ENCODE measurements at regions not wholly inside any gene's neighbourhood (a gene's known extent, or its start where the extent isn't known, plus 50 kb on each side); places are given as distances from the start of the nearest gene placed in this dataset.

DNA sequence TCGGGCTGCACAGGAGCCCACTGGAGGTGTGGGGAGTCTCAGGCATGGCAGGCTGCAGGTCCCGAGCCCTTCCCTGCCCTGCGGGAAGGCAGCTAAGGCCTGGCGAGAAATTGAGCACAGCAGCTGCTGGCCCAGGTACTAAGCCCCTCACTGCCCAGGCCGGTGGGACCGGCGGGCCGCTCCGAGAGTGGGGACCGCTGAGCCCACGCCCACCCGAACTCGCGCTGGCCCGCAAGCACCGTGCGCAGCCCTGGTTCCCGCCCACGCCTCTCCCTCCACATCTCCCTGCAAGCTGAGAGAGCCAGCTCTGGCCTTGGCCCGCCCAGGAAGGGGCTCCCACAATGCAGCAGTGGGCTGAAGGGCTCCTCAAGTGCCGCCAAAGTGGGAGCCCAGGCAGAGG is 82.0 kb upstream of the NEIL3 start:
- Mint-ChIP-seq H3K4me1 (ENCODE audit: low read depth) (peaks cover 8% of the 10 kb centered on the region), H3K4me3 (no peak overlapping the region), H3K36me3 (ENCODE audit: low read depth) (no peaks in the 10 kb centered on the region), H3K9me3 (no peaks in the 10 kb centered on the region), H3K27ac (no peak overlapping the region), H3K27me3 (no peaks in the 10 kb centered on the region)
- Histone ChIP-seq H3K9me3 (ENCODE audit: control insufficient read depth in 1 of 2, insufficient read depth in 1 of 2, low read length in 2 of 2) (peaks cover 0 to 5% of the 10 kb centered on the region in 2 experiments), H3K4me3 (ENCODE audit: low read length) (no peak overlapping the region), H3K27ac (ENCODE audit: low read depth in 1 of 2, low read length in 2 of 2) (no peak overlapping the region), H3K4me1 (ENCODE audit: insufficient read depth, low read length) (no peaks in the 10 kb centered on the region), H3K27me3 (ENCODE audit: control insufficient read depth in 1 of 2, insufficient read depth in 2 of 2, low read length in 2 of 2) (no peaks in the 10 kb centered on the region), H3K36me3 (ENCODE audit: insufficient read depth, low read length) (no peaks in the 10 kb centered on the region)
- intact Hi-C loops (cut with DNase I, micrococcal nuclease): no loop called here
- DNase-seq (peak in 1 of 14 experiments; percentile 10), ATAC-seq (ENCODE audit: poor library complexity) (no peak)
- TF ChIP-seq, protein P1, sequence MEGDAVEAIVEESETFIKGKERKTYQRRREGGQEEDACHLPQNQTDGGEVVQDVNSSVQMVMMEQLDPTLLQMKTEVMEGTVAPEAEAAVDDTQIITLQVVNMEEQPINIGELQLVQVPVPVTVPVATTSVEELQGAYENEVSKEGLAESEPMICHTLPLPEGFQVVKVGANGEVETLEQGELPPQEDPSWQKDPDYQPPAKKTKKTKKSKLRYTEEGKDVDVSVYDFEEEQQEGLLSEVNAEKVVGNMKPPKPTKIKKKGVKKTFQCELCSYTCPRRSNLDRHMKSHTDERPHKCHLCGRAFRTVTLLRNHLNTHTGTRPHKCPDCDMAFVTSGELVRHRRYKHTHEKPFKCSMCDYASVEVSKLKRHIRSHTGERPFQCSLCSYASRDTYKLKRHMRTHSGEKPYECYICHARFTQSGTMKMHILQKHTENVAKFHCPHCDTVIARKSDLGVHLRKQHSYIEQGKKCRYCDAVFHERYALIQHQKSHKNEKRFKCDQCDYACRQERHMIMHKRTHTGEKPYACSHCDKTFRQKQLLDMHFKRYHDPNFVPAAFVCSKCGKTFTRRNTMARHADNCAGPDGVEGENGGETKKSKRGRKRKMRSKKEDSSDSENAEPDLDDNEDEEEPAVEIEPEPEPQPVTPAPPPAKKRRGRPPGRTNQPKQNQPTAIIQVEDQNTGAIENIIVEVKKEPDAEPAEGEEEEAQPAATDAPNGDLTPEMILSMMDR (IDR thresholded peaks at IDR 0.05): no peak
- ChIA-PET CTCF (no interaction called here), POLR2A (no interaction called here)

DNA sequence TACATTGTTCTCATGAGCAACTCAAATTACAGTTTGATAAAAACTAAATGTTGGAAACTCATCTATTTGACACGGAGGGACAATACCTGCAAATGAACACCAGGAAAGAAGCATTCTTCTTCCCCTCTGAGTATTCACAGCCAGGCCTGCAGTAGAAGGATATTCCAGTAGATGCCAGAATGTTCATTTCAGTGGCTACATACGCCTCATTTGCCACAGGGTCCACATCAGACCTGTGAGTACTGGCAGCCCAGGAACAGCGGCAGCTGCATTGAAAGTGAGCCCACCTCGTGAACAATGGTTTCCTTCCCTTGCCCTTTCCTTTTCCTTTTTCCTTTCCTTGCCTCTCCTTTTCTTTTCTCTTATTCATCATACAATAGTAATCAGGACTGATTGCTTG is 81.1 kb upstream of the NEIL3 start:
- H3K4me3 ChIP-seq (ENCODE audit: low read length): no peak overlapping the region
- ChIA-PET CTCF (interaction anchor here (0.6 kb wide), 1 partner anchor 513 kb away, joined by 4 read pairs; no protein-coding TSS in a partner anchor), POLR2A (no interaction called here)
- Mint-ChIP-seq H3K4me1 (ENCODE audit: low read depth) (peaks cover 8% of the 10 kb centered on the region), H3K9me3 (no peaks in the 10 kb centered on the region), H3K27ac (no peak overlapping the region), H3K36me3 (ENCODE audit: low read depth) (no peaks in the 10 kb centered on the region), H3K4me3 (no peak overlapping the region), H3K27me3 (no peaks in the 10 kb centered on the region)
- H3K27me3 ChIP-seq (ENCODE audit: control insufficient read depth in 1 of 2, insufficient read depth in 2 of 2, low read length in 2 of 2): no peaks in the 10 kb centered on the region
- TF ChIP-seq, protein P1 (IDR thresholded peaks at IDR 0.05): no peak
- intact Hi-C loops (cut with DNase I, micrococcal nuclease): no loop called here
- no peaks in the 10 kb centered on the region for H3K36me3 ChIP-seq (ENCODE audit: insufficient read depth, low read length)
- ATAC-seq (ENCODE audit: poor library complexity) (no peak), DNase-seq (no peak)
- H3K4me1 ChIP-seq (ENCODE audit: insufficient read depth, low read length): no peaks in the 10 kb centered on the region
- peaks cover 0 to 5% of the 10 kb centered on the region in 2 experiments for H3K9me3 ChIP-seq (ENCODE audit: control insufficient read depth in 1 of 2, insufficient read depth in 1 of 2, low read length in 2 of 2)
- no peak overlapping the region for H3K27ac ChIP-seq (ENCODE audit: low read depth in 1 of 2, low read length in 2 of 2)

DNA sequence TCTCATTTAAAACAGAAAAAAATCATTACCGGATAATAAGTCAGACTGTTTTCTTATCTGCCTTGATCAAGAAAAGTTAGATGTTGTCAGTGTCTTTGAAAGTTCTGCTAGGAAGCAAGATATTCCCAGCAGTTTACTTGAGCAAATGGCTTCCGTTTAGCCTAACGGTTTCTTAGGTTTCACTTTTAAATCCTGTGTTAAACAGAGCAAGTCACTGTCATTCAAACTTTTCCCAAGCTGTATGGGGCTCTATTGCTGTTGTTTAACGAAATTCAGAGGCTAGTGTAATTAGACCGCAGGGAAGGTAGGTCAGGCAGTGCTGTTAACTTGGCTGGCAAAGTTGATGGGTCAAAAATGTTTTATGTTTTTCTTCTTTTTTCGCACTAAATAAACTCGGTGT is 80.3 kb upstream of the NEIL3 start:
- H3K27ac ChIP-seq (ENCODE audit: low read depth in 1 of 2, low read length in 2 of 2): no peak overlapping the region
- ChIA-PET POLR2A (no interaction called here), CTCF (no interaction called here)
- intact Hi-C loops (cut with DNase I, micrococcal nuclease): no loop called here
- Mint-ChIP-seq H3K9me3 (no peaks in the 10 kb centered on the region), H3K4me1 (ENCODE audit: low read depth) (peaks cover 8% of the 10 kb centered on the region), H3K27ac (no peak overlapping the region), H3K27me3 (no peaks in the 10 kb centered on the region), H3K36me3 (ENCODE audit: low read depth) (no peaks in the 10 kb centered on the region), H3K4me3 (peak overlapping the region; percentile 31)
- no peaks in the 10 kb centered on the region for H3K4me1 ChIP-seq (ENCODE audit: insufficient read depth, low read length)
- TF ChIP-seq, protein P1 (IDR thresholded peaks at IDR 0.05): no peak
- peak overlapping the region; percentile 17 for H3K4me3 ChIP-seq (ENCODE audit: low read length)
- no peaks in the 10 kb centered on the region for H3K27me3 ChIP-seq (ENCODE audit: control insufficient read depth in 1 of 2, insufficient read depth in 2 of 2, low read length in 2 of 2)
- DNase-seq (peak in 1 of 14 experiments; percentile 1), ATAC-seq (ENCODE audit: poor library complexity) (no peak)
- H3K9me3 ChIP-seq (ENCODE audit: control insufficient read depth in 1 of 2, insufficient read depth in 1 of 2, low read length in 2 of 2): peaks cover 0 to 5% of the 10 kb centered on the region in 2 experiments
- no peaks in the 10 kb centered on the region for H3K36me3 ChIP-seq (ENCODE audit: insufficient read depth, low read length)

Data from CD4-positive, alpha-beta T cell (primary cell).